Hepatocyte (in vitro differentiated cells): ENCODE measurements at regions not wholly inside any gene's neighbourhood (a gene's known extent, or its start where the extent isn't known, plus 50 kb on each side); places are given as distances from the start of the nearest gene placed in this dataset.

Source experiments
- CTCF ChIP-seq: fragments of 200-600 bp; sonication (generic); IDR thresholded peaks from 2 replicates; pipeline ENCODE4 v1.5.1; 2016; ENCODE audit warnings: antibody characterized with exemption, mild to moderate bottlenecking; ENCODE audit not compliant: poor library complexity
- EZH2 ChIP-seq: fragments of 200-600 bp; sonication (generic); IDR thresholded peaks from 2 replicates; pipeline ENCODE4 v1.6.1; 2016; ENCODE audit warnings: antibody characterized with exemption, mild to moderate bottlenecking, borderline replicate concordance

- TF ChIP-seq CTCF = no peak
- TF ChIP-seq EZH2 = no peak
These were observed 438.2 kb upstream of the LRRC7 start for GRCh38 chr1:69129538-69129937.
